HG03280 (cell line): ENCODE measurements at regions not wholly inside any gene's neighbourhood (a gene's known extent, or its start where the extent isn't known, plus 50 kb on each side); places are given as distances from the start of the nearest gene placed in this dataset.
"Not testable (repeated sequence)": the region's sequence is repeated elsewhere in the genome, so short reads cannot be mapped to it uniquely, and the experiment has no call there.

Experiments
- ATAC-seq: cut with Tn5 transposase; IDR thresholded peaks from one replicate; pipeline ENCODE4 v1.9.1; 2021; ENCODE audit warnings: mild to moderate bottlenecking, moderate library complexity; ENCODE audit not compliant: unreplicated experiment

GRCh38 chr7:51973939-51974338 is 657.3 kb upstream of the COBL start:
- ATAC-seq = no peak

DNA sequence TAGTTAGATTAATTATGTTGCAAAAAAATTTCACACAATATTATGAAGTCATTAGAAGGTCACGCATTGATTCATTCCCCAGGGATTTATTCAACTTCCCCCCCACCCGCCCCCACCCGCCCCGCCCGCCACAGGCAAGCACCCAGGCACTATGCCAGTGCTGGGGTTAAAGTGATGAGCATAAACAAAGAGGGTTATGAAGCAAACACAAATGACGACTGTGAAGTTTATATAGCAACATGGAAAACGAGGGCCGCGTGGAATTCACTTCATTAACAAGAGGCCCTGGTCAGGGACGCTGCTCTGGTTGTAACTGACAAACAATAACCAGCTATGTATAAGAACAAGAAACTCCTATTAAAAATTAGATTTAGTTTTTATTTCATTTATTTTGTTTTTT is 656.5 kb upstream of the COBL start:
- ATAC-seq = no peak

DNA sequence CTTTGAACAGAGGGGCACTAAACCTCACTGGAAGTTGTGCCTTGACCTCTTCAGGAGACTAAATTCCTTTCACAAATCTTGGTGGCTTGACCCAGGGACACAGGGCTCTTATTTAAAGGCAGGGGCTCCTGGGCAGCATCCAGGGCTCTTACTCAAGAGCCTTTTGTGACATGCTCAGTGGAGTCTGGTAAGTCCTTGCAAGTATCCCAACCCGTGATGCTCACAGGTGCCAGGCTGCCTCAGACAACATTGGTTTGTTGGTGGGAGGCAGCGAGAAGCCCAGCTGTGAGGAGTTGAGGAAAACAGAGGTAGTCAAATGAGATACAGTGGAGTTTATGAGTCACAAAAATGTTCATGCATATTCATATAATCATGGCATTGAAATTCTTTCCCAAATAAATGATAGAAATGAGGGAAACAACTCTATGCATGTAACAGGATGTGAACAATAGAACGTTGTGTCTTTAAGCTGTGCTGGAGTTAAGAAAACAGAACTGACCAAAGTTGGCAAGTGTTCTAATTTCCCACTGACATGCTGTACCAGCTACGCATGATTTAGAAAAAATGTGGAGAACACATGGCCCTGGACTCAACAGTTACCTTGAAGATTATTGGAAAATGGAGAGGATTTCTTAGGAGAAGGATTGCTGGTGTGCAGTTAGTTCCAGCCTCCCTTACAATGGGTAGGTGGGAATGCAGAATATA is 654.5 kb upstream of the COBL start:
- ATAC-seq = no peak

- ATAC-seq = no peak
These were observed 651.9 kb upstream of the COBL start for GRCh38 chr7:51968461-51968860.

DNA sequence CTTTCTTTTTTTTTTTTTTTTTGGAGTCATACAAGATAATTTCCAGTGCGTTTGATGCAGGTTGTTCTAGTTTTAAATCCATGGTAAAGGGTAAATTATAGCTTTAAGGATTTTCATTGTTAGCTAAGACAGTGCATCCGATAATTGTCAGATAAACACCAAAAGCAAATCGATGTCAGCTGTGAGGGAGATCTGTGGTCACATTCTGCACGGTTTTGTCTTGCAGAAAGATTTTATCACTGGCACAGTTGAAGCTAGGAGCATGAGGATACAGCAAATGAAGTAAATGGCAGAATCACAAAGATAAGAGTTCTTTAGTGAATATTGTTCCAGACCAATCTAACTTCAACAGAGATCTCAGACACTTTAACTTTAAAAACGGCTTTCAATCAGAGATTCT is 648.8 kb upstream of the COBL start:
- ATAC-seq = no peak

DNA sequence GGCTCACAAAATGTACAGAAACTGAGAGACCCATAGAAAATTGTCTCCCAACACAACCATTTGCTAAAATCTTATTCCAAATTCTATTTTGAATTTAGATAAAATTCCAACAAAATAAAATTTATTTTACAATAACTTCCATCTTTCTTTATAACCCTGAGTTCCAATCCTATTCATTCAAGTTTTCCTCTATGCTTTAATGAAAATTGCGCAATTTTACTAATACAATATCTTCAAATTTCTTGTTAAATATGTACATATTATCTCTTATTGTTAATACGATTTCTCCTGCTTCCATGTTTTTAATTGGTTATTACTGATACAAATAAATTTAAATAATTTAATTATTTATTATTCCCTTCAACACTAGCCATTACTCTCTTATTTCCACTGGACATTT is 645.2 kb upstream of the COBL start:
- ATAC-seq = no peak

GRCh38 chr7:51950813-51951212 is 634.2 kb upstream of the COBL start:
- ATAC-seq = no peak

- ATAC-seq = no peak
These were observed 633.4 kb upstream of the COBL start for GRCh38 chr7:51949726-51950644.

GRCh38 chr7:51930834-51931233 is 614.2 kb upstream of the COBL start:
- ATAC-seq = no peak

DNA sequence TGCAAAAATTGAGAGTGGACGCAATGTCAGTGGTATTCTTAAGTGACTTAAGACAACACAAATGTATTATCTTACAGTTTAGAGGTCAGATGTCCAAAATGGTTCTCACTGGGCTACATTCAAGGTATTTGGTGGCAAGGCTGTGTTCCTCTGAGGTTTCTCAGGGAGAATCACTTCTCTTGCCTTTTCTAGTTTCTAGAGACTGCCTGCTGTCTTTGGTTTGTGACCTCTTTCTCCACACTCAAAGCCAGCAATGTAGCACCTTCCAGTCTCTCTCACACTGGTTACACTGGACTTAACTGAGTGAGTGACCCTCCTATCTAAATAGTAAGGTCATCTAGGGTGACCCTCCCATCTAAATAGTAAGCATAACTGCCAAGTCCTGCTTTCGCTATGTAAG is 613.2 kb upstream of the COBL start:
- no peak for ATAC-seq

- ATAC-seq = no peak
These were observed 611.1 kb upstream of the COBL start for GRCh38 chr7:51927738-51928137.

GRCh38 chr7:51918581-51918980 is 602.0 kb upstream of the COBL start:
- ATAC-seq = no peak

GRCh38 chr7:51901489-51901840 is 584.9 kb upstream of the COBL start:
- ATAC-seq = no peak

GRCh38 chr7:51900755-51901488 is 584.3 kb upstream of the COBL start:
- ATAC-seq = not testable (repeated sequence)

DNA sequence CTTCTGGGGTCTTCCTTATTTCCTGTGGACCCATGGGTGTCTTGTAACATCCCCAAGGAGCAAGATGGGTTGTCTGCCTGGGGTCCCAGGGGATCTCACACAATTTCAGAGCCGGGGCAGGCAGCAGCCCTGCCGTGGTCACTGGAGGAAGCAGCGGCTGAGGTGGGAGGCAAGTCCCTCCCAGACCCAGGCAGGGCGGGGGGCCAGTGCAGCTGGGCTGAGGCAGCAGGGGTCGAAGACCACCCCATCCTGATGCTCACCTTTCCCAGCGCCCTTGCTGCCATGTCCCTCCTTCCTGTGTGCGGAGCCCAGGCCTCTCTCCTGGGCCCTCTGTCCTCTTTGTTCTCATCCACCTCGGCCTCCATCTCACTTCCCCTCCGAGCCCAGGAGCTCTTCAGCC is 583.0 kb upstream of the COBL start:
- ATAC-seq = no peak

DNA sequence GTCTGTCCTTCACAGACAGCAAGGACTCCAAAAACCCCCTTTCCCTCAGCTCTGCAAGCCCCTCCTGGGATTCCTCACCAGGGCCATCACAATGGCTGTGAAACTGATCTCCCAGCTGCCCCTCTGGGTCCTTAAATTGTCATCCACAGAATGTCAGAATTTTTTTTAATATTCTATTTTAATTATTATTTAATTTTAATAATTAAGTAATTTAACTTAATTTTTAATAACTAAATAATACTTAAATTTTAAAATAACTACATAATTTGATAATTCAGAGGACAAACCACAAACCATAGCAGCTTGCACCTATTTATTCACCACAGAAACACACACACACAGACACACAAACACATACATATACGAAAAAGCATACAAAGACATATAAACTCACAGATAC is 565.8 kb upstream of the COBL start:
- ATAC-seq = no peak

DNA sequence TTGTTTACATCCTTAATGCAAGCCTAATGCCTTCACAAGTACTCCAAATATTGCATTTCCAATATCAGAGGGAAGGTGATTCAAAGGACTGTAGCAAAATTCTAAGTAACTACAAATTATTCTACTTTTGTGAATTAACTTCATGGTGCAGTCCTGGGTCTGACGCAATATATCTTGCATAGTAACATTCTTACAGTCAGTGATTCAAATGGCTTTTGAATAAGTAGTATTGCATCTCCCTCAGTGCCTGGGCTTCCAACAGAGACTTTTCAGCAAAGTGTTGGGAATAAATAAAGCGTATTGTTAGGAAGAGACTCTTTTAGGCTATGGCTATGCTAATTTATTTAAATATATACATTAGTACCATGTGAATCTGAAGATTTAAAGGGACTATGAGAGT is 564.7 kb upstream of the COBL start:
- ATAC-seq = no peak

- no peak for ATAC-seq
These were observed 562.3 kb upstream of the COBL start for GRCh38 chr7:51878865-51879264.

- no peak for ATAC-seq
These were observed 552.8 kb upstream of the COBL start for GRCh38 chr7:51869452-51869851.

DNA sequence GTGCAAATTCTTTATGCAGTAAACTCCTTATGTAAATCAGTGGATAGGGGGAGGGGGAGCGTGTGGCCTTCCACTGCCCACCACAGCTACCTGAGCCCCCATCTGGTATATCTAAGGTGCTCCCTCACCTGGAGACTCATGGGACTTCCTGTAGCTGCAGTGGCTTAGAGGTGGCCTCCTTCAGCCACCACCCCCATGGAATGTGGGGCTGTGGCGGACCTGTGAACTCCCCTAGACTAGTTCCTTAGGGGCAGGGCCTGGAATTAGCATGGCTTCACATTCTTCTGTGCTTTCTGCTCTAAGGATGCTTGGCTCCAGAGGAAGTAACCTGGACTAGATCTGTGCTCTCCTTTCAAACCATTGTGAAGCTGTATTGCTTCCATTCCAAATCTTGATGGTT is 550.5 kb upstream of the COBL start:
- ATAC-seq = no peak

DNA sequence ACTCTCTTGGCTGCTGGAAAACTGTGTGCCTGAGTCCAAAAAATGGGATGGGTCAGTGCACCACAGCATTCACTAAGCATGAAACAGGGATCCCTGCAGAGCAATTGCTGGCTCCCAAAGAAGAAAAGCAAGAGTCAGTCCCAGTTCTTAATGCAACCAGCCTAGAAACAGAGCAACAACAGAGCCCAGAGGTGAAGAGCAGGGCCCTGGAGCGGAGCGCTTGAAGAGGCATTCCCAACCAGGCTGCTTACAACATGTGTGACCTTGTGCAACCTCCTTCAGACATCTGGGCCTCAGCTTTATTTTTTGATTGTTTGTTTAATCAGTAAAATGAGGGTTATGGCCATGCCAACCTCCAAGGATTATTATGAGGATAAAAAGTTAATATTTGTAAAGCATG is 543.7 kb upstream of the COBL start:
- no peak for ATAC-seq

DNA sequence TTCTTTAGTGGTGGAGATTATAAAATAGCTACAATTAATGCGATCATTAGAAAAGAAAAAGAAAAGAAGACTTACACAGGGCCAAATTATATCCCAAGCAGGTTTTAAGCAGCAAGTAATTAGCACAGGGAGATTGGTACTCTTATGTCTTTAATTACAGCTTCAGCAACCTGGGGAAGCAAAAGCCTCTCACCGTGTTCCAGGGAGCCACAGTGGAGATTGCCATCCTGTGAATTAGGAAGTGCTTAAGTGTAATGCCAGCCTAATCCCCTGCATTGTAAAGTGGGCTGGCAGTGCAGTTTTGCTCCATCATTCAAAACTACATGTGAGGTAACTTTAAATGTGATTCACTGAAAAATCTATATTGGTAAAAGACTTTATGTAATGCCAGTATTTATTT is 533.5 kb upstream of the COBL start:
- no peak for ATAC-seq
